Endothelial cell of umbilical vein (primary cell): ENCODE measurements at regions not wholly inside any gene's neighbourhood (a gene's known extent, or its start where the extent isn't known, plus 50 kb on each side); places are given as distances from the start of the nearest gene placed in this dataset.

Experiments
- BruUV-seq: library from RNA; stranded (reverse); fragments of 400-500 nt; replicated peaks from 2 replicates; lab custom pipeline; 2021; lab: Mats Ljungman, UMichigan
- CTCF ChIA-PET: fragments of 300-600, 350-600 bp; sonication (Branson Sonifier 250); formaldehyde crosslinking; loops from one replicate; lab custom pipeline; 2021; ENCODE audit warnings: antibody characterized with exemption, inconsistent platforms; lab: Charles Lee
- POLR2A ChIA-PET: fragments of 300-600, 350-600 bp; sonication (Branson Sonifier 250); formaldehyde crosslinking; loops from one replicate; lab custom pipeline; 2021; ENCODE audit warnings: antibody characterized with exemption, inconsistent platforms; lab: Charles Lee
- DNase-seq: peaks from one replicate; pipeline ENCODE4 v3.0.0-alpha.2; 2011; ENCODE audit warnings: low read depth, low spot score
- FAIRE-seq: peaks from 2 replicates; lab custom pipeline; 2011; peaks lifted over from hg19 to GRCh38; lab: Jason Lieb, UNC
- H2AFZ ChIP-seq: 2 replicates; pipeline ENCODE4 v1.6.0; 2012; ENCODE audit warnings: low read depth, low read length, control low read depth, inconsistent platforms
- H3K27ac ChIP-seq: 2 replicates; pipeline ENCODE4 v1.5.1; 2011; ENCODE audit warnings: low read depth, mild to moderate bottlenecking, control low read depth, low read length, moderate library complexity; ENCODE audit not compliant: insufficient read depth
- H3K27me3 ChIP-seq, 2 experiments: 2 replicates each; pipeline versions ENCODE4 v1.6.0 to v1.6.1; 2011; ENCODE audit warnings: low read length in 2 of 2, mixed read lengths in 1 of 2; ENCODE audit not compliant: control insufficient read depth in 2 of 2, insufficient read depth in 2 of 2
- H3K36me3 ChIP-seq, 2 experiments: 2 replicates in 1 of 2; 3 replicates in 1 of 2; pipeline ENCODE4 v1.5.1; 2011; ENCODE audit warnings: low read length in 2 of 2, mild to moderate bottlenecking in 1 of 2, moderate library complexity in 1 of 2; ENCODE audit not compliant: control insufficient read depth in 2 of 2, insufficient read depth in 2 of 2; ENCODE audit errors: extremely low read depth in 1 of 2
- H3K4me1 ChIP-seq: 3 replicates; pipeline ENCODE4 v1.5.1; 2011; ENCODE audit warnings: mild to moderate bottlenecking, low read length; ENCODE audit not compliant: control insufficient read depth, insufficient read depth; ENCODE audit errors: extremely low read depth
- H3K4me2 ChIP-seq: 2 replicates; pipeline ENCODE4 v1.6.1; 2011; ENCODE audit warnings: low read length, control low read depth, mixed read lengths; ENCODE audit not compliant: insufficient read depth
- H3K4me3 ChIP-seq, 3 experiments: fragments of 200-600 bp in 1 of 3; sonication (generic), shearing (Covaris generic) in 1 of 3; replicated peaks in 1 of 3; 2 replicates each; pipeline ENCODE4 v1.5.1; 2011 to 2016; ENCODE audit warnings: control low read depth in 3 of 3, low read length in 3 of 3, mild to moderate bottlenecking in 2 of 3, inconsistent platforms in 1 of 3, low read depth in 1 of 3, moderate library complexity in 1 of 3; ENCODE audit not compliant: insufficient read depth in 1 of 3
- H3K79me2 ChIP-seq: 2 replicates; pipeline ENCODE4 v1.6.0; 2012; ENCODE audit warnings: low read length, inconsistent platforms; ENCODE audit not compliant: control insufficient read depth, insufficient read depth
- H3K9ac ChIP-seq: replicated peaks from 2 replicates; pipeline ENCODE3; 2011; ENCODE audit warnings: low read length, control low read depth; ENCODE audit not compliant: insufficient read depth; ENCODE audit errors: extremely low read depth
- H3K9me1 ChIP-seq: replicated peaks from 3 replicates; pipeline ENCODE4 v1.6.0; 2011; ENCODE audit warnings: mild to moderate bottlenecking, low read length; ENCODE audit not compliant: control insufficient read depth, insufficient read depth; ENCODE audit errors: extremely low read depth
- H3K9me3 ChIP-seq: replicated peaks from 2 replicates; pipeline ENCODE4 v1.5.1; 2012; ENCODE audit warnings: low read length, inconsistent platforms; ENCODE audit not compliant: control insufficient read depth, insufficient read depth
- H4K20me1 ChIP-seq: replicated peaks from 2 replicates; pipeline ENCODE3; 2011; ENCODE audit warnings: mild to moderate bottlenecking, low read length; ENCODE audit not compliant: control insufficient read depth, insufficient read depth; ENCODE audit errors: extremely low read depth
- FOS ChIP-seq: IDR thresholded peaks from 2 replicates; pipeline ENCODE4 v1.6.1; 2011; ENCODE audit warnings: mild to moderate bottlenecking, low read length, moderate library complexity, borderline replicate concordance; ENCODE audit not compliant: insufficient read depth
- MYC ChIP-seq: IDR thresholded peaks from one replicate; pipeline ENCODE4 v1.6.1; 2011; ENCODE audit warnings: mild to moderate bottlenecking, low read depth, low read length
- dilution Hi-C: fragments of 300-500 bp; cut with MboI; formaldehyde crosslinking; loops from one replicate; pipeline ENCODE4 v1.15.0; 2019; ENCODE audit warnings: low sequenced_read_pairs; ENCODE audit not compliant: extremely low pct_ligation_motif_present
- intact Hi-C: fragments of 100-400 bp; cut with micrococcal nuclease; formaldehyde crosslinking; loops from one replicate; pipeline ENCODE4 v1.10.0; 2022

DNA sequence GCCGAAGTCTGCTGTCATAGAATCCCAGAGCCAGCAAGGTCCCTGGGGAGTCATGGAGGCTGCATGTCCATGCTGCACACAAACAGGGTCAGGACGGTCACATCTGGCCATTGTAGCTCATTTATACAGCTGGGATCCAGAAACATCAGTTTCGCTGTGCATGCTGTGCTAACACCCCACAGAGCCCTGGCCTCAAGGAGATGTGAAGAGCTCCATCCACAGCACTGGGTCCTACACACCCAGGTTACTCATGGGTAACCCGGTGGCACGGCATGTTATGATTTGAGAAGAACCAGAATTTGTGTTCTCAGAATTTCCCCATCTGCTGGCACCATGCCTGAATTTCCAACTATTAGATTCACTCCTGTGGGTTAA is 146.3 kb upstream of the ARHGAP20 start:
- intact Hi-C loops = loop anchor here (5.0 kb wide), 1 partner anchor 146 kb away; the partner anchor contains the start of gene ARHGAP20

DNA sequence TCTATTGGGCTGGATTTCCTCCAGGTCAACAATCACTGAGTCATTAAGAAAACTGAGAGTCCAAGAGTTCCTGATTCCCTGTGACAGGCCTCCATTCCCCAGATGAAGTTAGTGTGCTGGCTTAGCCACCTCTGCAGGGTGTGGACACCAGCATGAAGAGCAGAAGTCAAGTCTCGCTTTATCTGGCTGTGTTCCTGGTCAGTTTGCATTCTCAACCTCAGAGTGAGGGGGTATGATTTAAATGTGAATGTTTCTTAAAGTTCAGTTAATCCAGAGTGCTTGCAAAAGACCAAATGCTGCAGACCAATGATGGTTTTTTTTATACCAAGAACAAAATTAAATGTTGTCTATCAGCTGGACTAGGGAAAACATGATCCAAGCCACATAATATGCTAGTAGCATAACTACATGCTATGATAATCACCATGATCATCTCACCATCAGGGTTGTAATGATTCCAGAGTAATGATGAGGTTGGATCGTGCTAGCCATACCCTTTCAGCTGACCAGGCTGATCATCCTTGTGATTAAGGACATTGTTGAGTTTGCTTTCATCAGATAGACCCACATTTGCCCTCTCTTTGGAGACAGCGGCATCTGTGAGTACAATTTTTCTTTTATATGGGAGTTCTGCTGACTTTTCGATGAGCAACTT is 145.8 kb upstream of the ARHGAP20 start:
- no peak for TF ChIP-seq MYC
- peak; percentile 44 for TF ChIP-seq FOS
- no TSS peak for BruUV-seq
- H3K79me2 ChIP-seq = no peaks in the 10 kb centered on the region
- FAIRE-seq (no peak), DNase-seq (peak; percentile 53)
- no peak overlapping the region for H3K9ac ChIP-seq
- H4K20me1 ChIP-seq = no peaks in the 10 kb centered on the region
- H3K9me3 ChIP-seq = no peaks in the 10 kb centered on the region
- intact Hi-C loops (loop anchor here (5.0 kb wide), 1 partner anchor 146 kb away; the partner anchor contains the start of gene ARHGAP20), dilution Hi-C loops (no loop called here)
- no peak overlapping the region for H3K27ac ChIP-seq
- H3K4me3 ChIP-seq = no peak overlapping the region
- ChIA-PET POLR2A (no interaction called here), CTCF (interaction anchor here (1.1 kb wide), 1 partner anchor 28 kb away, joined by 3 read pairs; no protein-coding TSS in a partner anchor)
- peaks cover 2% of the 10 kb centered on the region for H3K4me1 ChIP-seq
- no peaks in the 10 kb centered on the region for H3K36me3 ChIP-seq
- H3K27me3 ChIP-seq = no peaks in the 10 kb centered on the region
- H2AFZ ChIP-seq = no peak overlapping the region
- H3K4me2 ChIP-seq = no peak overlapping the region
- H3K9me1 ChIP-seq = no peaks in the 10 kb centered on the region

More for the DNA sequence above, 146.3 kb upstream of the ARHGAP20 start:
- no TSS peak for BruUV-seq
- ChIA-PET POLR2A (no interaction called here), CTCF (interaction anchor here (0.6 to 1.1 kb wide), 2 partner anchors 25 to 28 kb away, joined by 3 read pairs; no protein-coding TSS in a partner anchor)
- no peak overlapping the region for H3K9ac ChIP-seq
- TF ChIP-seq MYC = no peak
- FAIRE-seq (no peak), DNase-seq (no peak)
- H3K27me3 ChIP-seq = no peaks in the 10 kb centered on the region
- peaks cover 2% of the 10 kb centered on the region for H3K4me1 ChIP-seq
- H3K36me3 ChIP-seq = no peaks in the 10 kb centered on the region
- no peaks in the 10 kb centered on the region for H3K79me2 ChIP-seq
- H3K4me3 ChIP-seq = no peak overlapping the region
- dilution Hi-C loops = no loop called here
- no peak overlapping the region for H3K4me2 ChIP-seq
- no peaks in the 10 kb centered on the region for H3K9me1 ChIP-seq
- H3K27ac ChIP-seq = no peak overlapping the region
- no peaks in the 10 kb centered on the region for H3K9me3 ChIP-seq
- no peak overlapping the region for H2AFZ ChIP-seq
- H4K20me1 ChIP-seq = no peaks in the 10 kb centered on the region
